ENCODE measurements at regions not wholly inside any gene's neighbourhood (a gene's known extent, or its start where the extent isn't known, plus 50 kb on each side); places are given as distances from the start of the nearest gene placed in this dataset.
"Not testable (repeated sequence)": the region's sequence is repeated elsewhere in the genome, so short reads cannot be mapped to it uniquely, and the experiment has no call there.

DNA sequence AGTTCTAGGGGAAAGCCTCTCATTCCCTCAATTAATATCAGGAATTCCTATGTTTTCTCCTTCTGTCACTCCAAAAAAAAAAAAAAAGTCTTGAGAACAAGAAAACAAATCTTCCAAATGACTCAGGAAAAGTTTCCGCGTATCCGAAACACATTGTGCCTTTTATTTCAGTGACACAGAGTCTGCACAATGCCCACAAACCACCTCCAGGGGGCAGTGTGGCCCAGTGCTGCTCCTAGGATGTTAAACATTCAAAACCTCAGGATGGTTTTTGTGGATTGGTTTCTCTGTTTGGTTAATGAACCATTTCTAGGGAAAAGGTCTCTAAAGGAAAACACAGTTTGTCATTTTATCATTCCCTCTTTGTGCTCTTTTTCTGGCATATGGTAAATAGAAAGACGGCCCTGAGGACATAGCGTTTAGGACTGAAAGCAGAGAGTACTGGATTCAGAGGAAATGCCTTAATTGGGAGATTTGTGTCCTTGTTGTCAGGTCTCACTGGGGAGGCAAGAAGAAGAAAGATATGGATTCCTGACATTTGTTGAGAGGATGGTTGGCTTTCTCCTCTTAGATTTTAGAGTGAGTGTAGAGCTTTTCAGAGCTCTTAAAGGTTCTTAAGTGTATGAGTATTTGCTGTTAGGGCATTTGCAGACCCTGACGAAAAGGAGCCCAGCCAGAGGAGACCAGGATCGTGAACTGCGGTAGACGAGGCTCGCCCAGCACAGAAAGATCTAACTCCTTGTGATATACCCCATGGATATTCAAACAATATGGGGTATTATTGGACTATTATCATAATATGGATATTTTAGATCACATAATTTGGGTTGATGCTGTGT is 65.7 kb upstream of the MAP9 start:
- peak; percentile 84 for DNase-seq

DNA sequence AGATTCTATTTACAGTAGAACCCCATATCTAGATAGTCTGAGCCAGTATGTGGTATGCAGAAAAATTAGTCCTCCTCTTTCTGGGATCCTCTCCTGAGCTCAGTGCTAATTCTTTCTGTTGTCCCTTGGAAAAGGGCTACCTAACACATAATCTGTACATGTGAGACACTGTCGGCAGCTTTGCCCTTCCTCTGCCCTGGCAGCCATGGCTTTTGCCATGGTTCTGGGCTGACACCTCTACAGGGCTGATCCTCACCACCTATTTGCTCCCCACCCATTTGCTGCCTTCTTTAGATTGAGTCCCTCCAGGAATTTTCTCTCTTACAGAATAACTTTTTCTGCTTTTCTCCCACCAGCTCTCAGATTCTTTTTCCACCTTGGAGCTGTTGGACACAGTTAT is 64.7 kb upstream of the MAP9 start:
- DNase-seq, result no peak

DNA sequence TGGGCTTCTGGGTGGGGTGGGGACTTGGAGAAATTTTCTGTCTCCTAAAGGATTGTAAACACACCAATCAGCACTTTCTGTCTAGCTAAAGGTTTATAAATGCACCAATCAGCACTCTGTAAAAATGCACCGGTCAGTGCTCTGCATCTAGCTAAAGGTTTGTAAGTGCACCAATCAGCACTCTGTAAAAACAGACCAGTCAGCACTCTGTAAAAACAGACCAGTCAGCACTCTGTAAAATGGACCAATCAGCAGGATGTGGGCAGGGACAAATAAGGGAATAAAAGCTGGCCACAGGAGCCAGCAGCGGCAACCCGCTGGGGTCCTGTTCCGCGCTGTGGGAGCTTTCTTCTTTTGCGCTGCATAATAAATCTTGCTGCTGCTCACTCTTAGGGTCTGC is 63.0 kb upstream of the MAP9 start:
- not testable (repeated sequence) for DNase-seq

DNA sequence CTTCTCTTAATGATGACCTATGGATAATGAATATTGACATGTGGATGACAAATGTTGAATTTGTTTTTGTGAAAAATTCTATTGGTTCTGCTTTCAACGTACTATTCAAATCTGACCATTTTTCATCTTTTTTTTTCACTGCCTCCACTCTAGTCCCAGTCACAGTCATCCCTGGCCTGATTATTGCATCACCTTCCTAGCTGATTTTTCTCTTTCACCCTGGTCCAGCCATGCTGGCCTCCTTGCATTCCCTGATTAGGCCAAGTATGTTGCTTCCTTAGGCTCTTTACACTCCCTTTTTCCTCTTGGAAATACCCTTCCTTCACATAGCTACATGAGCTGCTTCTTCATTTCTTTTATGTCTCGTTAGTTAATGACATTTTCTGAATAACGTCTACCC is 58.1 kb upstream of the MAP9 start:
- no peak for DNase-seq

DNA sequence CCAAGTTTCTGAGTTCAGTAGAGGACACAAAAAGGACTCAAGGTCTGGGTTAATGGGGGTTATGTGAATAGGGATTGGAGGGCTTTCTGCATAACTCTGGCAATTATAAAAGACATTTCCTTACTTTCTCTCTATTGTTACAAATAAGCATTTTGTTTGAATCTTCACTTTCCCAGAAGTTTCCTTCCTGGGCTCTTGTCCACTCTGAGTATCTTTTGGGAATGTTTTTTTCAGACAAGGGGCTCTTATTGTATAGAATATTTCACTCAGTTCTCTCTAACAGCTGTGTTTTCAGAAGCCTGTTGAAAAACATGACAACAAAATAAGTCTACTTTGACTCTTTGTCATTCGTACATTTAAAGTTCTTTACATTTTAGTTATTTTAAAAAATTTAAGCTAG is 57.6 kb upstream of the MAP9 start:
- peak; percentile 8 for DNase-seq

DNA sequence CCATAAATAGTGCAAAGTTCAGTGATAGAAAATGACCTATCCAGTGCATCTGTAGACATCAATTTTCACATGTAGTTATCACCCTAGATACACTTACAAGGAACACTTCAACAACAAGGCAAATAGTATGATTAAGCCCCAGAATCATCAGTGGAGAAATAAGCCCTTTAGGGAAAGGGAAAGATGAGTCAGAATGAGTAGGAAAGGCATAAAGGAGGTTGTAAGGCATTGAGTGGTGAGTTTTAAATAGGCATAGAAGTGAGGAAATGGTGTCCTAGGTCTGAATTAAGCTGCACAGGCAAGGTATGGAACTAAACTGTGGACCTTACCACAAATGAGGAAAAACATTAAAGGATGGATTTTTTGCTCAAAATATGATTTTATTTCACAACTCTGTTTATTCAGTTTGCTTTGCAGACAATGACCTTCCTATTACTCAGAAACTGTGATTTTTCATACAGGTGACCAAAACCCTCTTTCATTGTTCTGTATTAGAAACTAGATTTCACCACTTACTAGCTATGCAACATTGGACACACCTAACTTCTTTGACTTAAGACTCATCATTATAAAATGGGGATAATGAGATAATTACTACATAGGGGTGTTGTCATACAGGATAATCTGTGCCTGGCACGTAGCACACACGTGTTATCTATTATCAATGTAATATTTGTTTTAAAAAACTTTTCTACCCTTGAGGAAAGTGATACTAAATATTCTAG is 57.0 kb upstream of the MAP9 start:
- no peak for DNase-seq

DNA sequence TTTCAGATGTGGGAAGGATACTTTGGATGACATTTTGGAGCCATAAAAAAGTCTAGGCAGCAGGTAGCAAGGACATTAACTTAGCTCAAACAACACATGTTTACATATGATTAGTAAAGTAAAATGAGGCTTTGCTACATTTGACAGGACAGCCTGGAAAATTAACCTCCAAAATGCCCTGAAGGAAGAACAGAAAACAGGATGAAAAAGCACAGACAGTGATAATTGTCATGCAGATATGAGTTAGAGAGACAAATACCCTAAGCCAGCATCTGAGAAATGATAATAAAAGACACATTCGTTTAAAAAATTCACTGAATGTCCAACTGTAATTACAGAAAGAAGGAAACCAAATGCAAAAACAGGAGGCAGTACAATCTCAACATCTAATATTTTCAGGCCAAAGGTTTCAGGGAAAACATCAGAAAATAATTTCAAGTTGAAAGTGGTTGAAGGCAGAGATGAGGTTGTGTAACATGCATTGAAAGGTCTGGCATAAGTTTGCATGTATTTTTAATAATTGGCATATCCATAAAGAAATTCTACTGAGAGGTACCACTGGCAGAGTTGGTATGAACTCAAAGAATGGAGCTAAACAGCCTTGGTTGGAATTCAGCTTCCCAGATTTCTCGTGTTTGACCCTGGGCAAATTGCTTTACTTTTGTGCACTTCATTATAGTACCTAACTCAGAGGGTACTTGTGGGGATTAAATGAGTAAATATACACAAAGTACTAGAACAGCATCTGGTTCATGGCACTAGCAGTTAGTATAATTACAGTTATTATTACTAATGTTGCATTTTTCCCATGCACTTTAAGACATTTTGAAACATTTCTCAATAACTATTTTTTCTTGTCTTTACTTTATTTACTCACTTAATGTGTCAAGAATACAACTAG is 54.4 kb upstream of the MAP9 start:
- no peak for DNase-seq

DNA sequence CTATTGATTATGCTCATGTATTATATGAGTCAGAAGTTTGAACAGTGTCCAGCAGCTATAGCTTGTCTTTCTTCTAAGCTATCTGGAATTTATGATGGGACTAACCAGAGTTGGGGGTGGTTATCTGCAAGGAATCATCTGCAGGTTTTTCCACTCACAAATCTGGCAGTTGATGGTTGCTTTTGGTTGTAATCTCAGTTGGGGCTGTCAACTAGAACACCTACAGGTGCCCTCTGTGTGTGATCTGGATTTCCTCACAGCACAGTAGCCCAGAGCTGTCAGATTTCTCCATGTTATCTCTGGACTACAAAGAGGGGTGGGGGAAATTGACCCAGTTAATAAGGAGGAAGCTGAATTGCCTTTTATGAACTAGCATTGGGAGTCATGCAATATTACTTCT is 51.4 kb upstream of the MAP9 start:
- no peak for DNase-seq

DNA sequence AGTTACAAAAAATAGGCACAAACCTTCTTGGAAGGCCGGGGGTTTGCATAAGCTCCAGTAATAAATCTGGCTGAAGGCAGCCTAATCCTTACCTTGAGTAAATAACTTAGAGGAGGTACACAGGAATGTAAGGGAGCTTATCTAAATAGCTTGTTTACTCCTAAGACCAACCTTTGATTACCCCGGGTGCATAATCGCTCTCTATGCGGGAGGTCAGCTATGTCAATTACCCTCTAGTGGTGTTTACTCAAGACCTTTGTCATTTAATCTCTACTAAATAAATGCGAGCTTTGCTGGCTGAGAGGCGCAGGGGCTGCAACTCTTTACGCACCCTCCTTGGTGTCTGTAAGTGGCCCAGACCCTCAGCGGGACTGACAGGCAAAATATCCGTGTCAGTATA is 50.2 kb upstream of the MAP9 start:
- DNase-seq, result no peak
